ENCODE measurements at regions not wholly inside any gene's neighbourhood (a gene's known extent, or its start where the extent isn't known, plus 50 kb on each side); places are given as distances from the start of the nearest gene placed in this dataset.
"Not testable (repeated sequence)": the region's sequence is repeated elsewhere in the genome, so short reads cannot be mapped to it uniquely, and the experiment has no call there.

GRCh38 chr7:49660976-49661375, 112.5 kb upstream of the VWC2 start:
- Mint-ChIP-seq H3K36me3 (ENCODE audit: low read depth, unreplicated experiment) (no peaks in the 10 kb centered on the region), H3K4me1 (ENCODE audit: low read depth, unreplicated experiment) (no peaks in the 10 kb centered on the region), H3K9me3 (ENCODE audit: unreplicated experiment) (peaks cover 6% of the 10 kb centered on the region), H3K27me3 (ENCODE audit: low read depth, unreplicated experiment) (peaks cover 7% of the 10 kb centered on the region), H3K4me3 (ENCODE audit: unreplicated experiment) (no peak overlapping the region), H3K27ac (ENCODE audit: unreplicated experiment) (no peak overlapping the region)
- no peak overlapping the region for H3K4me2 ChIP-seq (ENCODE audit: low read length)
- no peak overlapping the region for H3K9ac ChIP-seq (ENCODE audit: low read length)
- H3K4me3 ChIP-seq (ENCODE audit: insufficient read depth, low read depth, low read length), result no peak overlapping the region
- FAIRE-seq, result no peak
- no peaks in the 10 kb centered on the region for H3K36me3 ChIP-seq (ENCODE audit: insufficient read depth, low read length)
- no peak for TF ChIP-seq EZH2 (IDR thresholded peaks at IDR 0.05; ENCODE audit: insufficient read depth, low read length)
- TF ChIP-seq CTCF (IDR thresholded peaks at IDR 0.05; ENCODE audit: insufficient read depth, low read depth, low read length), result no peak
- H3K79me2 ChIP-seq (ENCODE audit: insufficient read depth, low read length), result no peaks in the 10 kb centered on the region
- H3K27me3 ChIP-seq (ENCODE audit: insufficient read depth, low read length), result no peaks in the 10 kb centered on the region
- no peaks in the 10 kb centered on the region for H3K4me1 ChIP-seq (ENCODE audit: insufficient read depth, low read length)
- no peak for DNase-seq (ENCODE audit: low read depth)
- H2AFZ ChIP-seq (ENCODE audit: low read depth, low read length), result no peak overlapping the region
- H3K9me3 ChIP-seq (ENCODE audit: insufficient read depth, low read depth, low read length), result peaks cover 3% of the 10 kb centered on the region
- H4K20me1 ChIP-seq (ENCODE audit: insufficient read depth, low read length), result no peaks in the 10 kb centered on the region
- no peak overlapping the region for H3K27ac ChIP-seq (ENCODE audit: low read depth, low read length)

DNA sequence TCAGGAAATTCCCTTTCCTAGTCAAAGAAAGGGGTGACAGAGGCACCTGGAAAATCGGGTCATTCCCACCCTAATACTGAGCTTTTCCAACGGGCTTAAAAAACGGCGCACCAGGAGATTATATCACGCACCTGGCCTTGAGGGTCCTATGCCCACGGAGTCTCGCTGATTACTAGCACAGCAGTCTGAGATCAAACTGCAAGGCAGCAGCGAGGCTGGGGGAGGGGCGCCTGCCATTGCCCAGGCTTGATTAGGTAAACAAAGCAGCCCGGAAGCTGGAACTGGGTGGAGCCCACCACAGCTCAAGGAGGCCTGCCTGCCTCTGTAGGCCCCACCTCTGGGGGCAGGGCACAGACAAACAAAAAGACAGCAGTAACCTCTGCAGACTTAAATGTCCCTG, 107.5 kb upstream of the VWC2 start:
- not testable (repeated sequence) for H3K36me3 Mint-ChIP-seq (ENCODE audit: low read depth, unreplicated experiment); H3K36me3 ChIP-seq (ENCODE audit: insufficient read depth, low read length); H3K79me2 ChIP-seq (ENCODE audit: insufficient read depth, low read length); H3K4me2 ChIP-seq (ENCODE audit: low read length); H4K20me1 ChIP-seq (ENCODE audit: insufficient read depth, low read length); H3K27ac ChIP-seq (ENCODE audit: low read depth, low read length); H3K9ac ChIP-seq (ENCODE audit: low read length); H3K4me3 Mint-ChIP-seq (ENCODE audit: unreplicated experiment); H2AFZ ChIP-seq (ENCODE audit: low read depth, low read length); H3K4me1 ChIP-seq (ENCODE audit: insufficient read depth, low read length); H3K27me3 Mint-ChIP-seq (ENCODE audit: low read depth, unreplicated experiment); H3K27me3 ChIP-seq (ENCODE audit: insufficient read depth, low read length); H3K4me3 ChIP-seq (ENCODE audit: insufficient read depth, low read depth, low read length); DNase-seq (ENCODE audit: low read depth); H3K4me1 Mint-ChIP-seq (ENCODE audit: low read depth, unreplicated experiment); FAIRE-seq; H3K27ac Mint-ChIP-seq (ENCODE audit: unreplicated experiment); H3K9me3 ChIP-seq (ENCODE audit: insufficient read depth, low read depth, low read length)
- H3K9me3 Mint-ChIP-seq (ENCODE audit: unreplicated experiment), result peaks cover 18% of the 10 kb centered on the region

- DNase-seq (ENCODE audit: low read depth) (no peak), FAIRE-seq (no peak)
- Mint-ChIP-seq H3K4me1 (ENCODE audit: low read depth, unreplicated experiment) (peaks cover 8% of the 10 kb centered on the region), H3K27ac (ENCODE audit: unreplicated experiment) (no peak overlapping the region), H3K27me3 (ENCODE audit: low read depth, unreplicated experiment) (peaks cover 3% of the 10 kb centered on the region), H3K36me3 (ENCODE audit: low read depth, unreplicated experiment) (no peaks in the 10 kb centered on the region), H3K4me3 (ENCODE audit: unreplicated experiment) (no peak overlapping the region), H3K9me3 (ENCODE audit: unreplicated experiment) (peaks cover 20% of the 10 kb centered on the region)
- no peak overlapping the region for H3K27ac ChIP-seq (ENCODE audit: low read depth, low read length)
- H2AFZ ChIP-seq (ENCODE audit: low read depth, low read length), result no peak overlapping the region
- H3K79me2 ChIP-seq (ENCODE audit: insufficient read depth, low read length), result no peaks in the 10 kb centered on the region
- no peaks in the 10 kb centered on the region for H3K27me3 ChIP-seq (ENCODE audit: insufficient read depth, low read length)
- no peak overlapping the region for H3K4me3 ChIP-seq (ENCODE audit: insufficient read depth, low read depth, low read length)
- no peak overlapping the region for H3K9ac ChIP-seq (ENCODE audit: low read length)
- no peaks in the 10 kb centered on the region for H3K4me1 ChIP-seq (ENCODE audit: insufficient read depth, low read length)
- H3K4me2 ChIP-seq (ENCODE audit: low read length), result no peak overlapping the region
- TF ChIP-seq CTCF (IDR thresholded peaks at IDR 0.05; ENCODE audit: insufficient read depth, low read depth, low read length), result no peak
- TF ChIP-seq EZH2 (IDR thresholded peaks at IDR 0.05; ENCODE audit: insufficient read depth, low read length), result no peak
- H4K20me1 ChIP-seq (ENCODE audit: insufficient read depth, low read length), result no peaks in the 10 kb centered on the region
- H3K9me3 ChIP-seq (ENCODE audit: insufficient read depth, low read depth, low read length), result peaks cover 5% of the 10 kb centered on the region
- H3K36me3 ChIP-seq (ENCODE audit: insufficient read depth, low read length), result no peaks in the 10 kb centered on the region
Measured at GRCh38 chr7:49666764-49667163, 106.7 kb upstream of the VWC2 start.

Data from astrocyte (in vitro differentiated cells and primary cell).